ENCODE measurements at regions not wholly inside any gene's neighbourhood (a gene's known extent, or its start where the extent isn't known, plus 50 kb on each side); places are given as distances from the start of the nearest gene placed in this dataset.

DNA sequence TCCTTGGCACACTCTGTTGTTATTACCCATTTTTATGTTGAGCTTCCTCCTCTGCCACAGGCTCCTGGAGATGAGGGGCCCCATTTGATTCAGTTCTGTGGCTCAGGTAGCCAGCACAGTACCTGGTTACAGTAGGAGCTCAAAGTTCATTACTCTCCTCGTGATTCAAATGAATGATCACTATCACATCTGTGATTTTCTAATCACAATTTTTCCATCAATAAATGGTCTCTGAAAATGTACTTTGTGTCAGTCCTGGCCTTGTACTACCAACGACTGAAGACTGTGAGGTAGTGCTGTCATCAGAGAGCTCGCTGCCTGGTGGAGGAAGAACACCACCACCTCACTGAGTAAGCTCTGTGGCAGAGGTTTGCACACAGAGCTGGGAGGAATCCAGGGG is 106.8 kb upstream of the JUN start:
- DNase-seq (ENCODE audit: low read depth, low spot score), result no peak

DNA sequence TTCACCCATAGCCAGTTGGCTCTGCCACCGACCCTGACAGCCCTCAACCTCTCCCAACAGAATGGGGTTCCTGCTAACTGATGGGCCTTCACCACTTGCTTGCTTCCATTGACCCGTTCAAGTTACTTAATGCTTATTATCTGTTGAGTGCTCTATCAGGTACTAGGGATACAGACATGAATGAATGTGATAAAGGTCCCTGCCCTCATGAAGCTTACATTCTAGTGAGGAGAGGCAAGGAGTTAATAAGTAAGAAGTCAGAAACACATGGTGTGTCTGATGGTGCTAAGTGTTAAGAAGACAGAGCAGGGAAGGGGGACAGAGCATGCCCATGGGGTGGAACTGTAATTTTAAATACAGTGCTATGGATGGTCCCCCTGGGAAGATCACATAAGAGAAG is 107.5 kb upstream of the JUN start:
- no peak for DNase-seq (ENCODE audit: low read depth, low spot score)

- DNase-seq (ENCODE audit: low read depth, low spot score), result no peak
Measured at GRCh38 chr1:58893257-58893869, 109.5 kb upstream of the JUN start.

DNA sequence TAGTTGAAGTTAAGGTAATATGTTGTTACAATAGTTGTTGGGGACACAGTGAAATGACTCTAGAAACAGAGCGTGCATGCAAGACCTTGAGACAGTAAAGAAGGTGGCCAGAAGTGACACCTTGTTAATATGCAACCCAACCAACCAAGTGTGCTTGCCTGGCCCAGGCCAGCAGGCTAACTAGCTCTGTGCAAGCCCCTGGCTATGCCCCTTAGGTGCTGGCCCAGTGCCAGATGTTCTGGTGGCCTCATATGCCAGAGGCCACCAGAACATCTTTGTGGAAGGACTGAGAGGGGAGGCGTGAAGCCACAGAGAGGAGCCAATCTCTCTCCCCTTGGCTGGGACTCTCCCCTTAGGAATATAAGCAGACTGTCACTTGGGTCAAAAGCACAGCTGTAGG is 111.2 kb upstream of the JUN start:
- no peak for DNase-seq (ENCODE audit: low read depth, low spot score)

- DNase-seq (ENCODE audit: low read depth, low spot score), result no peak
Measured at GRCh38 chr1:58895559-58896145, 111.8 kb upstream of the JUN start.

DNA sequence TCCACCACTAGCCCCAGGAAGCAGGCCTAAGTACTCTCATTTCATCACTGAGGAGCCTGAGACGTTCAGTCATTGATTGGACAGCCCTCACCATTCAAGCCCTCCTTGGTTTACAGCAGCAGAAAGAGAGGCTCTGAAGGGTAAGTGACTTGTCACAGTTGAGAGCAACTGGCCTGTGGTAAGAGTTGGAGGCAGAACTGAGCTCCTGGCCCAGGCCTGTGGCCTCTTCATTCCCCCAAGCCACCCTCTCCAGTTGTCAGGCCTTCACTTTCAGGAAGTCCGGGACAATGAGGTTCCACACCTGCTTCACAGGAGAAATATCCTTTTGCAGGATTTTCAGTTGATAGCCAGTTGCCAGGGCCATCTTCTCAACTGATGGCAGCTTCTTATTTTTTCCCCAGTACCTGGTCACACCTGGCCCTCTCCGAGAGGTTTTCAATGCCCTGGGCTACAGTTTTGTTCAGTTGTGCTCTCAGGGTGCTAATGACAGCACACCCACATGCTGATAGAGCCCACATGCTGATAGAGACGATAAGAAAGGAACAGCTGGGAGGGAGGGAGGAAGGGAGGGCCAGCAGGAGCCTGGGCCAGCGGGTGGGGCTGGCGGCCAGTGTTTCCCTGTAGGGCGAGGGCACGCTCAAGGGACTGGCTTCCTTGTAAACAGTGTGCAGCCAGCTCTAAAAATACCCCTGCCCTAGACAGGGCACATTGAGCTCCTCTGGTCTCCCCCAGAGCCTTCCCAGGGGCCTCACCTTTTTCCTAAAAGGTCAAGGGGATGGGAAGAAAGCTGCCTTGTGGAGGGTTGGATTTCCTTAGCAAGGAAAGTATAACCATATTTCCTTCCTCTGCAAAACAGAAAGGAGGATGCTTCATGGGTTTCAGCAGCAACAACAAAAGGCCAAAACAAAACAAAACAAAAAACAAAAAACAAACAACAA is 112.7 kb upstream of the JUN start:
- peak; percentile 67 for DNase-seq (ENCODE audit: low read depth, low spot score)

DNA sequence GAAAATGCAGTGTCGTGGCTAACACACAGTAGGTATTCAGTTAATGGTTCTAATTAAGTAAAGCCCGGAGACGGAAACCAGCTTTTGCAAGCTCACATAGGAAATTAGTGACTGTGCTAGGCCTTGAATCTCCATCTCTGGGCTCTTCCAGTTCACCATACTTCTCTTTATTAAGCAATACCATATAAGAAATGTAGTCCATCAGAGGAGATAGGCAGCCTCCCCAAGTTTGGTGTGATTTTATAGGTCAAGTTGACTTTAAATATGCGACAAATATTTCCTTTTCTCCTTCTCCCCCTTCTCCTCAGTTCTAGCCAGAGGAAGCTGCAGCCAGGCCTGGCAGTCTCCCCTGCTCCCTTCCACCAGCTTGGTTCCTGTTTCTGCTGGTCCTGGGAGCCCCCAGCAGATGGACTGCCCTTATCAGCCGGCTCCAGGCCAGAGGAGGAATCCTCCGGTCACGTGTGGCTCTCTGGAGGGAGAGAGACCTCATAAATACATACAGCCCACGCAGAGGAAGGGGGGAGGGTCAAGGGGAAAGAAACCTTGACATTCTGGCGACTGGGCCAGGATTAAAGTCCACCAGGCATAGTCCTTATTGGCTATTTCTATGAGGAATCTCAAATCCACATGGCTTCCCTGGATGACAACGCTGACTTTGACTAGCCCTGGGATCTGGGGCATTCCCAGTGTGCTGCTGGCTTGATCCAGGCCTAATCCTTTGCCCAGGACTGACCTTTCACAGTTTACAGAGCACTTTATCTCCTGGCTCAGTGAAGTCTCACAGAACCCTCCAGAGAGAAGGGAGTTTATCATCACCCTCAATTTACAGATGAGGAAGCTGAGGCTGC is 115.1 kb upstream of the JUN start:
- peak; percentile 84 for DNase-seq (ENCODE audit: low read depth, low spot score)

GRCh38 chr1:58899587-58900271 is 115.9 kb upstream of the JUN start:
- no peak for DNase-seq (ENCODE audit: low read depth, low spot score)

- DNase-seq (ENCODE audit: low read depth, low spot score), result no peak
Measured at GRCh38 chr1:58900396-58900795, 116.5 kb upstream of the JUN start.

- DNase-seq (ENCODE audit: low read depth, low spot score), result no peak
Measured at GRCh38 chr1:58901008-58901407, 117.2 kb upstream of the JUN start.

- DNase-seq (ENCODE audit: low read depth, low spot score), result no peak
Measured at GRCh38 chr1:58902830-58903513, 119.1 kb upstream of the JUN start.

- peak; percentile 84 for DNase-seq (ENCODE audit: low read depth, low spot score)
Measured at GRCh38 chr1:58903514-58904298, 119.9 kb upstream of the JUN start.

DNA sequence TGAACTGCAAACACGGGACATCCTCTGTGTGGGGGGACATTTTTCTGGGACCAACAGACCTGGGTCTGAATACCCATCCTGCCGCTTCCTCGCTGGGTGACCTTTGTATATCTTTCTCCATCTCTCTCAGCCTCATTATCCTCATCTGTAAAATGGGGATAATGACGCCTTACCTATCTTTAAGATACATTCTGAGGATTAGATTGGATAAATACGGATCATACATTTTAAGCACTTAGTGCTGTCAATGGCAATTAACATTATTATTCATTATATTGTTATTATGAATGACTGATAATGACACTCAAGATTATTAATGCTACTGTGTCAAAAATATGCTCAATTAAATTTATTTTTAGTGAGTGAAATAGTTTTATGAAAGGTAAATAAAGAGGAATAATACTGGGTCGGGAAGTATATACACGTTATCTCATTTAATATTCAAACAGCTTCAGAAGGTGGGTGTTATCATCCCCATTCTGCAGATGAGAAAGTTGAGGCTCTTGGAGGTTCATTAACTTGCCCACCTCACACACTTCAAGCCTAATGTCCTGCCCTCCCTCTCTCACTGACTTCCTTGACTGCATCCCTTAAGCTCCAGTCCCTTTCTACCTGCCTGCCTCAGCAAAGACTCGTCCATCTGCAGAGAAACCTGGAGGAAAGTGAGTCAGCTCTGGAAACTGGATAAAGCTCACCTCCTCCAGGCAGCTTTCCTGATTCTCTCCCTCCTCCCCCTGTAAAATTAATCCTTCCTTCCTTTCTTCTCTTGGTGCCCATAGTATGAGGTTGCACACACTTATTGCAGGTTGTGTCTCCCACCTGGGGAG is 120.7 kb upstream of the JUN start:
- no peak for DNase-seq (ENCODE audit: low read depth, low spot score)

DNA sequence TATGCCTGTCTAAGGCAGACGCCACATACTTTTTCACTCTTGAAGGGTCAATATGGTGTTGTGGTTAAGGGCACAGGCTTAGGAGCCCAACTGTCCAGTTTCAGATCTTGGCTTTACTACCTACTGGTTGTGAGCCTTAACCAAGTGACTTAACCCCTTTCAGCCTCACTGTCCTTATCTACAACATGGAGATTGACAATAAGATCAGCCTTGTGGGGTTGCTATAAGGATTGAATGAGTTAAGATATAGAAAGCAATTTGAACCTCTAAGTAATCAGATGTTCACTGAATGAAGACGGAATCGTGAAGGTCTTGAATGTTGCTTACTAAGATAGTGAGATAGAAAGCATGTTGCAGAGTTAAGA is 121.3 kb upstream of the JUN start:
- no peak for DNase-seq (ENCODE audit: low read depth, low spot score)

- DNase-seq (ENCODE audit: low read depth, low spot score), result no peak
Measured at GRCh38 chr1:58905628-58906221, 121.9 kb upstream of the JUN start.

DNA sequence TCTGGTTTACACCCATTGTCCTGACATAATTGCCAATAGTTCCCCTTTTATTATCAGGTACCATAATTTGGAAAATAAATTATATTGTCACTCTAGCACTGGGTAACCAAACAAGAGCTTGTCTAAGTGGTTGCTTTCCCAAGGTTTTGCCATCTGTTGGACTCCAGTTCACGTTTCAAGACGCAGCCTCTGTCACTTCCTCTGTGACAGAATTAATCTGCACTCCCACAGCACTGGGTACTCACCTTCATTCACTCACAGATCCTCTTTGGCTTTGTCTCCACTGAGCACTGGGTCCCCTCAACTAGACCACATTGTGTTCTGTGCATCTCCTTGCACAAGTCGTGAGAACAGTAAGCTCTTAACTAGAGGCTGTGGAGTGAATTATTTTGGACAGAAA is 123.6 kb upstream of the JUN start:
- no peak for DNase-seq (ENCODE audit: low read depth, low spot score)

GRCh38 chr1:58908561-58909560 is 125.0 kb upstream of the JUN start:
- DNase-seq (ENCODE audit: low read depth, low spot score), result no peak

Data from ELF-1 (cell line).